Hepatocyte (in vitro differentiated cells): ENCODE measurements at regions not wholly inside any gene's neighbourhood (a gene's known extent, or its start where the extent isn't known, plus 50 kb on each side); places are given as distances from the start of the nearest gene placed in this dataset.

Experiments
- DNase-seq: peaks from one replicate; pipeline ENCODE4 v3.0.0-alpha.2; 2016; ENCODE audit warnings: low spot score
- H2AFZ ChIP-seq: fragments of 200-600 bp; sonication (generic); 2 replicates; pipeline ENCODE4 v1.6.0; 2016; ENCODE audit warnings: antibody characterized with exemption, mild to moderate bottlenecking
- H3K27ac ChIP-seq: fragments of 200-600 bp; sonication (generic); 2 replicates; pipeline ENCODE4 v1.5.1; 2016; ENCODE audit warnings: mild to moderate bottlenecking
- H3K27me3 ChIP-seq: fragments of 200-600 bp; sonication (generic); 2 replicates; pipeline ENCODE4 v1.6.1; 2016
- H3K36me3 ChIP-seq: fragments of 200-600 bp; sonication (generic); replicated peaks from 2 replicates; pipeline ENCODE4 v1.5.1; 2016; ENCODE audit warnings: low read depth; ENCODE audit not compliant: insufficient read depth
- H3K4me1 ChIP-seq: fragments of 200-600 bp; sonication (generic); 2 replicates; pipeline ENCODE4 v1.5.1; 2016; ENCODE audit warnings: mild to moderate bottlenecking, moderate library complexity; ENCODE audit not compliant: insufficient read depth
- H3K4me2 ChIP-seq: fragments of 200-600 bp; sonication (generic); 2 replicates; pipeline ENCODE4 v1.6.0; 2016
- H3K4me3 ChIP-seq: fragments of 200-600 bp; sonication (generic); 2 replicates; pipeline ENCODE4 v1.5.1; 2016; ENCODE audit warnings: mild to moderate bottlenecking
- H3K79me2 ChIP-seq: fragments of 200-600 bp; sonication (generic); 2 replicates; pipeline ENCODE4 v1.6.0; 2017; ENCODE audit warnings: mild to moderate bottlenecking
- H3K9me2 ChIP-seq: fragments of 200-600 bp; sonication (generic); replicated peaks from 2 replicates; pipeline ENCODE4 v1.6.0; 2017; ENCODE audit warnings: mild to moderate bottlenecking; ENCODE audit not compliant: insufficient read depth
- H3K9me3 ChIP-seq: fragments of 200-600 bp; sonication (generic); 2 replicates; pipeline ENCODE4 v1.5.1; 2016; ENCODE audit warnings: low read depth, mild to moderate bottlenecking
- H4K20me1 ChIP-seq: fragments of 200-600 bp; sonication (generic); 2 replicates; pipeline ENCODE4 v1.6.0; 2016; ENCODE audit warnings: mild to moderate bottlenecking; ENCODE audit not compliant: insufficient read depth, poor library complexity, severe bottlenecking
- EZH2 ChIP-seq: fragments of 200-600 bp; sonication (generic); IDR thresholded peaks from 2 replicates; pipeline ENCODE4 v1.6.1; 2016; ENCODE audit warnings: antibody characterized with exemption, mild to moderate bottlenecking, borderline replicate concordance
- EZH2phosphoT487 ChIP-seq: fragments of 200-600 bp; sonication (generic); IDR thresholded peaks from one replicate; pipeline ENCODE4 v1.6.1; 2018; ENCODE audit warnings: antibody characterized with exemption, mild to moderate bottlenecking, low read depth, moderate library complexity; ENCODE audit not compliant: unreplicated experiment, severe bottlenecking
- WGBS: methylation state at CpG from one replicate; pipeline ENCODE4 v1.1.6; 2016; ENCODE audit warnings: low lambda C conversion rate; ENCODE audit errors: missing lambda C conversion rate; 5-methylcytosine and 5-hydroxymethylcytosine counted together
- TF ChIP-seq, protein P1 (sequence below): fragments of 200-600 bp; sonication (generic); IDR thresholded peaks from 2 replicates; pipeline ENCODE4 v1.5.1; 2016; ENCODE audit warnings: antibody characterized with exemption, mild to moderate bottlenecking; ENCODE audit not compliant: poor library complexity

DNA sequence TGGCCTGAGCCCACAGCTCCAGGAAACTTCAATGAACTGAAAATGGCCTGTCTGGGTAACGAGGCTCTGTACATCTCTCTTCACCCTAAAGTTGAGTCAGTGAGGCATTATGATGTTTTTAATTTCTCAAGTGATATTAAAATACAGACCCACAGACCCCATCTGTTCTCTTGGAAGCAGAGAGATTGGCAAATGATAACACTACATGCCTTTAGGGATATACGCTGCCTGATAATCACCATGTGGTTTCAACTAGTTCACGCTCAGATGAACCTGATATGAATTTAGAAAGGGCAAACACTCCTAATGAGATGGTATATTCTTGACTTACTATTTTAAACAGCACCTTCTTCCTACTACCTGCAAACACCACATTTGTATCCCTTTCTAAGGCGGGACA is 127.5 kb downstream of the RFC3 start:
- Histone ChIP-seq H2AFZ (no peak overlapping the region), H3K27me3 (no peaks in the 10 kb centered on the region), H3K36me3 (no peaks in the 10 kb centered on the region), H3K4me3 (no peak overlapping the region), H3K4me2 (no peak overlapping the region), H3K4me1 (no peaks in the 10 kb centered on the region), H3K79me2 (no peaks in the 10 kb centered on the region), H4K20me1 (no peaks in the 10 kb centered on the region), H3K27ac (no peak overlapping the region), H3K9me2 (no peaks in the 10 kb centered on the region), H3K9me3 (no peaks in the 10 kb centered on the region)
- no peak for DNase-seq
- WGBS = 92% methylated on average over 4 of the region's 4 CpGs
- TF ChIP-seq EZH2 (no peak), EZH2phosphoT487 (no peak)
- TF ChIP-seq, protein P1, sequence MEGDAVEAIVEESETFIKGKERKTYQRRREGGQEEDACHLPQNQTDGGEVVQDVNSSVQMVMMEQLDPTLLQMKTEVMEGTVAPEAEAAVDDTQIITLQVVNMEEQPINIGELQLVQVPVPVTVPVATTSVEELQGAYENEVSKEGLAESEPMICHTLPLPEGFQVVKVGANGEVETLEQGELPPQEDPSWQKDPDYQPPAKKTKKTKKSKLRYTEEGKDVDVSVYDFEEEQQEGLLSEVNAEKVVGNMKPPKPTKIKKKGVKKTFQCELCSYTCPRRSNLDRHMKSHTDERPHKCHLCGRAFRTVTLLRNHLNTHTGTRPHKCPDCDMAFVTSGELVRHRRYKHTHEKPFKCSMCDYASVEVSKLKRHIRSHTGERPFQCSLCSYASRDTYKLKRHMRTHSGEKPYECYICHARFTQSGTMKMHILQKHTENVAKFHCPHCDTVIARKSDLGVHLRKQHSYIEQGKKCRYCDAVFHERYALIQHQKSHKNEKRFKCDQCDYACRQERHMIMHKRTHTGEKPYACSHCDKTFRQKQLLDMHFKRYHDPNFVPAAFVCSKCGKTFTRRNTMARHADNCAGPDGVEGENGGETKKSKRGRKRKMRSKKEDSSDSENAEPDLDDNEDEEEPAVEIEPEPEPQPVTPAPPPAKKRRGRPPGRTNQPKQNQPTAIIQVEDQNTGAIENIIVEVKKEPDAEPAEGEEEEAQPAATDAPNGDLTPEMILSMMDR = no peak

DNA sequence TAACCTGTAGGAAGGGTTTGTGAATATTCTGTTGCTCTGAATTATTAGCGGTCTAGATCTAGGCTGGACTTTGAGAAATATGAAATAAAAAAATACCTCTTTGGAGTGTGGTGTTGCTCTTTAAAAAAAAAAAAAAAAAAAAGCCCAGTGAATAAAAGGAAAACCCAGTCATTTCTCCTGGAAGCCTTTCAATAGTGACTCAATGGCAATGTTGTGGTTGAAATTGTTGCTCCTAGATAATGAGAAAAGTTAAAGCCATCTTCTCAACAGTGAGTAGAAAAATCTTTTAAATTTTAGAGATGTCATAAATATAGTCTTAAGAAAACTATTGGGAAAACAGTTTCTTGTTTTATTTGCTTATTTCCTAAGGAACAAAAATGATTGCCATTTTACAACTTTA is 135.3 kb downstream of the RFC3 start:
- no peaks in the 10 kb centered on the region for H4K20me1 ChIP-seq
- no peak overlapping the region for H3K4me3 ChIP-seq
- WGBS = 100% methylated on average over 1 of the region's 1 CpG
- H3K79me2 ChIP-seq = no peaks in the 10 kb centered on the region
- no peak overlapping the region for H2AFZ ChIP-seq
- no peaks in the 10 kb centered on the region for H3K4me1 ChIP-seq
- no peaks in the 10 kb centered on the region for H3K9me3 ChIP-seq
- no peak for TF ChIP-seq EZH2
- no peak for TF ChIP-seq EZH2phosphoT487
- TF ChIP-seq, protein P1 = no peak
- H3K27ac ChIP-seq = no peak overlapping the region
- no peaks in the 10 kb centered on the region for H3K36me3 ChIP-seq
- no peaks in the 10 kb centered on the region for H3K27me3 ChIP-seq
- H3K9me2 ChIP-seq = no peaks in the 10 kb centered on the region
- no peak for DNase-seq
- no peak overlapping the region for H3K4me2 ChIP-seq

DNA sequence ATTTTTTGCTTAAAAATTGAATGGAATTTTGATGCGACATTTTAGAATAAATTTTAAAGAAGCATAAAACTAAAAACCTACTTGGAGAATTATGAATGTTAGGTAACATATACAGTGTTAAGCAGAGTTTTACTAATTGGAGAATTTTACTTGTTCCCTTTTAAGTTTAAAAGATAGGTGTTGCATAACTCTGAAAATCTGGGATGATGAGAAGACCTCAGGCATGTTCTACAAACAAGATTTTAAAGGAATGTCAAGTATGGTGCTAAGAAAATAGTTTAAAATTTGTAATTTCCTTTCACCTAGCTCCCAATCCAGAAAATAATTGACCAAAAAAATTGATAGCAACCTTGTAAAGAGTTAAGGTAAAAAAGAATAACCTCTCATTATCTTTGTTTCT is 135.8 kb downstream of the RFC3 start:
- Histone ChIP-seq H3K27ac (no peak overlapping the region), H3K9me2 (no peaks in the 10 kb centered on the region), H4K20me1 (no peaks in the 10 kb centered on the region), H3K27me3 (no peaks in the 10 kb centered on the region), H3K79me2 (no peaks in the 10 kb centered on the region), H3K4me3 (no peak overlapping the region), H3K4me1 (no peaks in the 10 kb centered on the region), H3K36me3 (no peaks in the 10 kb centered on the region), H3K9me3 (no peaks in the 10 kb centered on the region), H2AFZ (no peak overlapping the region), H3K4me2 (no peak overlapping the region)
- DNase-seq = no peak
- TF ChIP-seq, protein P1 = no peak
- TF ChIP-seq EZH2phosphoT487 (no peak), EZH2 (no peak)
- WGBS = 100% methylated on average over 1 of the region's 1 CpG

DNA sequence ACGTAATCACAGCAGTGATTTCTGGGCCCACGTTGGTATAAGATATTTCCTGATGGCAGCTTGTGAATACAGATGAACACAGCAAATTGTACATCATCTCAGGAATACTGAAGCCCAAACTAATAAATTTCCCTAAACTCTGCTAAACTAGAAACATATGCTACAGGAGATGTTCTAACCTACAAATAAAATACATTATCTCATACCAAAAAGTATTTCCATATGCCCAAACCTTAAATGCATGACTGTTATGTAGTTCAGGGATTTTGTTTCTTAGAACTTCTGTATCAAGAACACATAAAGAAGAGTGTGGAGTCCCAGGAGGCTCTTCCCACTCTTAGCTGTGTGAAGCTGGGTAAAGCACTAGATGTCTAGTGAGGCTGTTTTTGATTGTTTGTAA is 138.4 kb downstream of the RFC3 start:
- H3K9me3 ChIP-seq = no peaks in the 10 kb centered on the region
- no peak overlapping the region for H3K4me3 ChIP-seq
- H3K36me3 ChIP-seq = no peaks in the 10 kb centered on the region
- TF ChIP-seq EZH2 (no peak), EZH2phosphoT487 (no peak)
- TF ChIP-seq, protein P1 = no peak
- 54% methylated on average over 2 of the region's 2 CpGs for WGBS
- no peaks in the 10 kb centered on the region for H3K4me1 ChIP-seq
- DNase-seq = no peak
- H3K79me2 ChIP-seq = no peaks in the 10 kb centered on the region
- H2AFZ ChIP-seq = no peak overlapping the region
- no peaks in the 10 kb centered on the region for H3K9me2 ChIP-seq
- no peaks in the 10 kb centered on the region for H3K27me3 ChIP-seq
- no peak overlapping the region for H3K4me2 ChIP-seq
- no peaks in the 10 kb centered on the region for H4K20me1 ChIP-seq
- no peak overlapping the region for H3K27ac ChIP-seq
